ENCODE measurements at regions not wholly inside any gene's neighbourhood (a gene's known extent, or its start where the extent isn't known, plus 50 kb on each side); places are given as distances from the start of the nearest gene placed in this dataset.

GRCh38 chr16:5851393-5851982 is 753.9 kb upstream of the EEF2KMT start:
- Histone ChIP-seq H3K4me3 (ENCODE audit: low read length in 2 of 2) (no peak overlapping the region), H3K9ac (ENCODE audit: low read depth in 1 of 2, low read length in 2 of 2) (no peak overlapping the region), H3K9me3 (ENCODE audit: control insufficient read depth in 2 of 2, low read length in 2 of 2) (no peaks in the 10 kb centered on the region), H3K27ac (ENCODE audit: low read depth in 2 of 2, low read length in 2 of 2) (no peak overlapping the region), H3K27me3 (ENCODE audit: control insufficient read depth in 2 of 2, insufficient read depth in 2 of 2, low read length in 2 of 2) (no peaks in the 10 kb centered on the region), H3K36me3 (ENCODE audit: control insufficient read depth in 2 of 2, insufficient read depth in 2 of 2, low read length in 2 of 2) (no peaks in the 10 kb centered on the region), H3K4me1 (ENCODE audit: control insufficient read depth in 2 of 2, insufficient read depth in 2 of 2, low read length in 2 of 2) (no peaks in the 10 kb centered on the region)

GRCh38 chr16:5850632-5851392 is 753.2 kb upstream of the EEF2KMT start:
- no peaks in the 10 kb centered on the region for H3K27me3 ChIP-seq (ENCODE audit: control insufficient read depth in 2 of 2, insufficient read depth in 2 of 2, low read length in 2 of 2)
- no peaks in the 10 kb centered on the region for H3K4me1 ChIP-seq (ENCODE audit: control insufficient read depth in 2 of 2, insufficient read depth in 2 of 2, low read length in 2 of 2)
- no peak overlapping the region for H3K4me3 ChIP-seq (ENCODE audit: low read length in 2 of 2)
- no peaks in the 10 kb centered on the region for H3K36me3 ChIP-seq (ENCODE audit: control insufficient read depth in 2 of 2, insufficient read depth in 2 of 2, low read length in 2 of 2)
- H3K9ac ChIP-seq (ENCODE audit: low read depth in 1 of 2, low read length in 2 of 2) = no peak overlapping the region
- no peak overlapping the region for H3K27ac ChIP-seq (ENCODE audit: low read depth in 2 of 2, low read length in 2 of 2)
- H3K9me3 ChIP-seq (ENCODE audit: control insufficient read depth in 2 of 2, low read length in 2 of 2) = no peaks in the 10 kb centered on the region

GRCh38 chr16:5845046-5845445 is 747.5 kb upstream of the EEF2KMT start:
- no peak overlapping the region for H3K4me3 ChIP-seq (ENCODE audit: low read length in 2 of 2)

GRCh38 chr16:5841974-5842373 is 744.4 kb upstream of the EEF2KMT start:
- no peak overlapping the region for H3K9ac ChIP-seq (ENCODE audit: low read depth in 1 of 2, low read length in 2 of 2)
- H3K27ac ChIP-seq (ENCODE audit: low read depth in 2 of 2, low read length in 2 of 2) = no peak overlapping the region
- no peaks in the 10 kb centered on the region for H3K4me1 ChIP-seq (ENCODE audit: control insufficient read depth in 2 of 2, insufficient read depth in 2 of 2, low read length in 2 of 2)
- H3K36me3 ChIP-seq (ENCODE audit: control insufficient read depth in 2 of 2, insufficient read depth in 2 of 2, low read length in 2 of 2) = no peaks in the 10 kb centered on the region
- no peak overlapping the region for H3K4me3 ChIP-seq (ENCODE audit: low read length in 2 of 2)
- H3K9me3 ChIP-seq (ENCODE audit: control insufficient read depth in 2 of 2, low read length in 2 of 2) = no peaks in the 10 kb centered on the region
- no peaks in the 10 kb centered on the region for H3K27me3 ChIP-seq (ENCODE audit: control insufficient read depth in 2 of 2, insufficient read depth in 2 of 2, low read length in 2 of 2)

More at GRCh38 chr16:5845046-5845445, 747.5 kb upstream of the EEF2KMT start:
- Histone ChIP-seq H3K9ac (ENCODE audit: low read depth in 1 of 2, low read length in 2 of 2) (no peak overlapping the region), H3K36me3 (ENCODE audit: control insufficient read depth in 2 of 2, insufficient read depth in 2 of 2, low read length in 2 of 2) (no peaks in the 10 kb centered on the region), H3K4me1 (ENCODE audit: control insufficient read depth in 2 of 2, insufficient read depth in 2 of 2, low read length in 2 of 2) (no peaks in the 10 kb centered on the region), H3K9me3 (ENCODE audit: control insufficient read depth in 2 of 2, low read length in 2 of 2) (no peaks in the 10 kb centered on the region), H3K27me3 (ENCODE audit: control insufficient read depth in 2 of 2, insufficient read depth in 2 of 2, low read length in 2 of 2) (no peaks in the 10 kb centered on the region), H3K27ac (ENCODE audit: low read depth in 2 of 2, low read length in 2 of 2) (no peak overlapping the region)

- no peak overlapping the region for H3K9ac ChIP-seq (ENCODE audit: low read depth in 1 of 2, low read length in 2 of 2)
- H3K9me3 ChIP-seq (ENCODE audit: control insufficient read depth in 2 of 2, low read length in 2 of 2) = no peaks in the 10 kb centered on the region
- no peak overlapping the region for H3K27ac ChIP-seq (ENCODE audit: low read depth in 2 of 2, low read length in 2 of 2)
- no peak overlapping the region for H3K4me3 ChIP-seq (ENCODE audit: low read length in 2 of 2)
- H3K36me3 ChIP-seq (ENCODE audit: control insufficient read depth in 2 of 2, insufficient read depth in 2 of 2, low read length in 2 of 2) = no peaks in the 10 kb centered on the region
- no peaks in the 10 kb centered on the region for H3K4me1 ChIP-seq (ENCODE audit: control insufficient read depth in 2 of 2, insufficient read depth in 2 of 2, low read length in 2 of 2)
- no peaks in the 10 kb centered on the region for H3K27me3 ChIP-seq (ENCODE audit: control insufficient read depth in 2 of 2, insufficient read depth in 2 of 2, low read length in 2 of 2)
These were observed 741.1 kb upstream of the EEF2KMT start for GRCh38 chr16:5838725-5839124.

- H3K27ac ChIP-seq (ENCODE audit: low read depth in 2 of 2, low read length in 2 of 2) = no peak overlapping the region
- H3K4me3 ChIP-seq (ENCODE audit: low read length in 2 of 2) = no peak overlapping the region
- H3K27me3 ChIP-seq (ENCODE audit: control insufficient read depth in 2 of 2, insufficient read depth in 2 of 2, low read length in 2 of 2) = no peaks in the 10 kb centered on the region
- H3K9ac ChIP-seq (ENCODE audit: low read depth in 1 of 2, low read length in 2 of 2) = no peak overlapping the region
- H3K36me3 ChIP-seq (ENCODE audit: control insufficient read depth in 2 of 2, insufficient read depth in 2 of 2, low read length in 2 of 2) = no peaks in the 10 kb centered on the region
- H3K9me3 ChIP-seq (ENCODE audit: control insufficient read depth in 2 of 2, low read length in 2 of 2) = no peaks in the 10 kb centered on the region
- H3K4me1 ChIP-seq (ENCODE audit: control insufficient read depth in 2 of 2, insufficient read depth in 2 of 2, low read length in 2 of 2) = no peaks in the 10 kb centered on the region
These were observed 740.5 kb upstream of the EEF2KMT start for GRCh38 chr16:5838071-5838470.

- no peaks in the 10 kb centered on the region for H3K4me1 ChIP-seq (ENCODE audit: control insufficient read depth in 2 of 2, insufficient read depth in 2 of 2, low read length in 2 of 2)
- H3K27ac ChIP-seq (ENCODE audit: low read depth in 2 of 2, low read length in 2 of 2) = no peak overlapping the region
- no peaks in the 10 kb centered on the region for H3K9me3 ChIP-seq (ENCODE audit: control insufficient read depth in 2 of 2, low read length in 2 of 2)
- no peak overlapping the region for H3K4me3 ChIP-seq (ENCODE audit: low read length in 2 of 2)
- no peaks in the 10 kb centered on the region for H3K27me3 ChIP-seq (ENCODE audit: control insufficient read depth in 2 of 2, insufficient read depth in 2 of 2, low read length in 2 of 2)
- no peaks in the 10 kb centered on the region for H3K36me3 ChIP-seq (ENCODE audit: control insufficient read depth in 2 of 2, insufficient read depth in 2 of 2, low read length in 2 of 2)
- H3K9ac ChIP-seq (ENCODE audit: low read depth in 1 of 2, low read length in 2 of 2) = no peak overlapping the region
These were observed 739.5 kb upstream of the EEF2KMT start for GRCh38 chr16:5837007-5837670.

GRCh38 chr16:5835876-5836275 is 738.3 kb upstream of the EEF2KMT start:
- H3K9me3 ChIP-seq (ENCODE audit: control insufficient read depth in 2 of 2, low read length in 2 of 2) = no peaks in the 10 kb centered on the region
- H3K9ac ChIP-seq (ENCODE audit: low read depth in 1 of 2, low read length in 2 of 2) = no peak overlapping the region
- no peaks in the 10 kb centered on the region for H3K4me1 ChIP-seq (ENCODE audit: control insufficient read depth in 2 of 2, insufficient read depth in 2 of 2, low read length in 2 of 2)
- no peaks in the 10 kb centered on the region for H3K36me3 ChIP-seq (ENCODE audit: control insufficient read depth in 2 of 2, insufficient read depth in 2 of 2, low read length in 2 of 2)
- no peak overlapping the region for H3K27ac ChIP-seq (ENCODE audit: low read depth in 2 of 2, low read length in 2 of 2)
- H3K27me3 ChIP-seq (ENCODE audit: control insufficient read depth in 2 of 2, insufficient read depth in 2 of 2, low read length in 2 of 2) = no peaks in the 10 kb centered on the region
- no peak overlapping the region for H3K4me3 ChIP-seq (ENCODE audit: low read length in 2 of 2)

- Histone ChIP-seq H3K27ac (ENCODE audit: low read depth in 2 of 2, low read length in 2 of 2) (no peak overlapping the region), H3K27me3 (ENCODE audit: control insufficient read depth in 2 of 2, insufficient read depth in 2 of 2, low read length in 2 of 2) (no peaks in the 10 kb centered on the region), H3K4me1 (ENCODE audit: control insufficient read depth in 2 of 2, insufficient read depth in 2 of 2, low read length in 2 of 2) (no peaks in the 10 kb centered on the region), H3K36me3 (ENCODE audit: control insufficient read depth in 2 of 2, insufficient read depth in 2 of 2, low read length in 2 of 2) (no peaks in the 10 kb centered on the region), H3K9ac (ENCODE audit: low read depth in 1 of 2, low read length in 2 of 2) (no peak overlapping the region), H3K9me3 (ENCODE audit: control insufficient read depth in 2 of 2, low read length in 2 of 2) (no peaks in the 10 kb centered on the region), H3K4me3 (ENCODE audit: low read length in 2 of 2) (no peak overlapping the region)
These were observed 728.7 kb upstream of the EEF2KMT start for GRCh38 chr16:5826332-5826731.

- Histone ChIP-seq H3K36me3 (ENCODE audit: control insufficient read depth in 2 of 2, insufficient read depth in 2 of 2, low read length in 2 of 2) (no peaks in the 10 kb centered on the region), H3K27ac (ENCODE audit: low read depth in 2 of 2, low read length in 2 of 2) (no peak overlapping the region), H3K27me3 (ENCODE audit: control insufficient read depth in 2 of 2, insufficient read depth in 2 of 2, low read length in 2 of 2) (no peaks in the 10 kb centered on the region), H3K9ac (ENCODE audit: low read depth in 1 of 2, low read length in 2 of 2) (no peak overlapping the region), H3K9me3 (ENCODE audit: control insufficient read depth in 2 of 2, low read length in 2 of 2) (peaks cover 0 to 2% of the 10 kb centered on the region in 2 donors), H3K4me1 (ENCODE audit: control insufficient read depth in 2 of 2, insufficient read depth in 2 of 2, low read length in 2 of 2) (no peaks in the 10 kb centered on the region), H3K4me3 (ENCODE audit: low read length in 2 of 2) (no peak overlapping the region)
These were observed 722.9 kb upstream of the EEF2KMT start for GRCh38 chr16:5820472-5820871.
